OCI-LY3 (cell line): ENCODE measurements at regions not wholly inside any gene's neighbourhood (a gene's known extent, or its start where the extent isn't known, plus 50 kb on each side); places are given as distances from the start of the nearest gene placed in this dataset.

Experiments used
- H2AFZ ChIP-seq: fragments of 200-600, 300-600 bp; shearing (Covaris generic); 2 replicates; pipeline ENCODE4 v1.6.0; 2014; ENCODE audit warnings: antibody characterized with exemption, low read depth, low read length
- H3K27ac ChIP-seq: fragments of 200-600, 300-600 bp; sonication (generic); 2 replicates; pipeline ENCODE4 v1.5.1; 2014; ENCODE audit warnings: mild to moderate bottlenecking, low read length, moderate library complexity, mixed read lengths
- H3K27me3 ChIP-seq: fragments of 200-600, 300-600 bp; sonication (generic); 2 replicates; pipeline ENCODE4 v1.6.1; 2014; ENCODE audit warnings: low read depth, low read length, mixed read lengths
- H3K36me3 ChIP-seq: fragments of 200-600, 300-600 bp; sonication (generic); replicated peaks from 2 replicates; pipeline ENCODE3; 2014; ENCODE audit warnings: low read depth, low read length, mixed read lengths
- H3K4me1 ChIP-seq: fragments of 300-600, 200-600 bp; sonication (generic); 2 replicates; pipeline ENCODE4 v1.6.1; 2014; ENCODE audit warnings: low read length, mixed read lengths
- H3K4me2 ChIP-seq: fragments of 200-600, 300-600 bp; sonication (generic); 2 replicates; pipeline ENCODE4 v1.6.1; 2014; ENCODE audit warnings: low read length, mixed read lengths
- H3K4me3 ChIP-seq: fragments of 300-600, 200-600 bp; sonication (generic); 2 replicates; pipeline ENCODE4 v1.5.1; 2014; ENCODE audit warnings: antibody characterized with exemption, mild to moderate bottlenecking, low read length, moderate library complexity
- H3K79me2 ChIP-seq: fragments of 300-600, 200-600 bp; shearing (Covaris generic); 2 replicates; pipeline ENCODE4 v1.6.1; 2014; ENCODE audit warnings: mild to moderate bottlenecking, low read length, mixed read lengths
- H3K9ac ChIP-seq: fragments of 300-600, 200-600 bp; shearing (Covaris generic); 2 replicates; pipeline ENCODE4 v1.6.0; 2014; ENCODE audit warnings: mild to moderate bottlenecking, low read length, moderate library complexity
- H3K9me3 ChIP-seq: fragments of 200-600, 300-600 bp; shearing (Covaris generic); 2 replicates; pipeline ENCODE4 v1.6.1; 2014; ENCODE audit warnings: low read length, mixed read lengths; ENCODE audit not compliant: insufficient read depth
- H4K20me1 ChIP-seq: fragments of 200-600, 300-600 bp; sonication (generic); 2 replicates; pipeline ENCODE4 v1.6.1; 2016; ENCODE audit warnings: low read length, mixed read lengths; ENCODE audit not compliant: insufficient read depth
- CTCF ChIP-seq: fragments of 200-600, 300-600 bp; sonication (generic); IDR thresholded peaks from 2 replicates; pipeline ENCODE4 v1.5.1; 2014; ENCODE audit warnings: antibody characterized with exemption, low read length, low read depth
- EZH2phosphoT487 ChIP-seq: fragments of 200-600 bp; shearing (Covaris generic); IDR thresholded peaks from 2 replicates; pipeline ENCODE4 v1.6.1; 2018; ENCODE audit warnings: antibody characterized with exemption, mixed run types, low read depth

- H3K27me3 ChIP-seq = no peaks in the 10 kb centered on the region
- H4K20me1 ChIP-seq = no peaks in the 10 kb centered on the region
- TF ChIP-seq EZH2phosphoT487 (no peak), CTCF (no peak)
- H3K4me2 ChIP-seq = no peak overlapping the region
- H3K9me3 ChIP-seq = no peaks in the 10 kb centered on the region
- H3K4me3 ChIP-seq = no peak overlapping the region
- no peak overlapping the region for H3K27ac ChIP-seq
- no peaks in the 10 kb centered on the region for H3K36me3 ChIP-seq
- H3K4me1 ChIP-seq = peaks cover 7% of the 10 kb centered on the region
- H3K79me2 ChIP-seq = no peaks in the 10 kb centered on the region
- H3K9ac ChIP-seq = no peak overlapping the region
- no peak overlapping the region for H2AFZ ChIP-seq
Observed at GRCh38 chr4:128670513-128670912, 139.0 kb upstream of the JADE1 start.

GRCh38 chr4:128668566-128668965, 140.9 kb upstream of the JADE1 start:
- Histone ChIP-seq H3K9me3 (no peaks in the 10 kb centered on the region), H3K9ac (no peak overlapping the region), H3K27me3 (no peaks in the 10 kb centered on the region), H3K27ac (no peak overlapping the region), H2AFZ (no peak overlapping the region), H3K4me1 (peaks cover 3% of the 10 kb centered on the region), H3K79me2 (no peaks in the 10 kb centered on the region), H4K20me1 (no peaks in the 10 kb centered on the region), H3K36me3 (no peaks in the 10 kb centered on the region), H3K4me2 (no peak overlapping the region), H3K4me3 (no peak overlapping the region)
- TF ChIP-seq CTCF = no peak
- no peak for TF ChIP-seq EZH2phosphoT487

GRCh38 chr4:128665514-128665913, 144.0 kb upstream of the JADE1 start:
- TF ChIP-seq EZH2phosphoT487 (no peak), CTCF (no peak)
- Histone ChIP-seq H3K36me3 (no peaks in the 10 kb centered on the region), H2AFZ (no peak overlapping the region), H4K20me1 (no peaks in the 10 kb centered on the region), H3K9ac (no peak overlapping the region), H3K79me2 (no peaks in the 10 kb centered on the region), H3K4me1 (peaks cover 9% of the 10 kb centered on the region), H3K9me3 (no peaks in the 10 kb centered on the region), H3K27me3 (no peaks in the 10 kb centered on the region), H3K4me2 (no peak overlapping the region), H3K4me3 (no peak overlapping the region), H3K27ac (no peak overlapping the region)

DNA sequence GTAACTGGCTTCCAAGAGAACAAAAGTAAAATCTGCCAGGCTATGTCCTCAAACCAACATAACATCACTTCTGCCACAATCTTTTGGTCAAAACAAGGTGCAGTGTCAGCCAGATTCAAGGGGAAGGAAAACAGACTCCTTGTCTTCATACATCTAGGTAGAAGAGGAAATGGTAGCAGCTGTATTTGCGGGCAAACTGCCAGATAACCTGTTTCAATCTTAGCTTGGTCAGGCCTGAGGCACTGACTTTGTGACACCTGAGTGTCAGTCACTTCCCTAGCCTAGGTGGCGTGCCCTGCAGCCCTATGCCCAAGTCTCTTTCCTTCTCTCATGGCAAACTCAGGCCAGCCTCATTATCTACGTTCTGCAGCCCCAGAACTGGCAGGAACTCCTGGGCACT, 146.2 kb upstream of the JADE1 start:
- Histone ChIP-seq H3K4me2 (0 out of 2 replicates have a peak overlapping the region, but pooled peaks have one; percentile 17), H3K4me1 (peaks cover 9% of the 10 kb centered on the region), H3K27ac (no peak overlapping the region), H3K36me3 (no peaks in the 10 kb centered on the region), H3K79me2 (no peaks in the 10 kb centered on the region), H3K4me3 (no peak overlapping the region), H3K9me3 (no peaks in the 10 kb centered on the region), H3K9ac (no peak overlapping the region), H2AFZ (no peak overlapping the region), H3K27me3 (no peaks in the 10 kb centered on the region), H4K20me1 (no peaks in the 10 kb centered on the region)
- TF ChIP-seq CTCF = no peak
- TF ChIP-seq EZH2phosphoT487 = no peak
